ENCODE measurements at regions not wholly inside any gene's neighbourhood (a gene's known extent, or its start where the extent isn't known, plus 50 kb on each side); places are given as distances from the start of the nearest gene placed in this dataset.
"Not testable (repeated sequence)": the region's sequence is repeated elsewhere in the genome, so short reads cannot be mapped to it uniquely, and the experiment has no call there.

GRCh38 chrX:22516893-22517292, 244.2 kb downstream of the CBLL2 start:
- no peak overlapping the region for H3K4me3 ChIP-seq (ENCODE audit: low read depth, low read length)
- no peak for DNase-seq (ENCODE audit: low read depth)

- no peak for DNase-seq (ENCODE audit: low read depth)
These were observed 247.6 kb downstream of the CBLL2 start for GRCh38 chrX:22520128-22520828.

GRCh38 chrX:22526339-22526738, 253.6 kb downstream of the CBLL2 start:
- peak; percentile 52 for DNase-seq (ENCODE audit: low read depth)
- H3K4me3 ChIP-seq (ENCODE audit: low read depth, low read length): no peak overlapping the region

More at GRCh38 chrX:22520128-22520828, 247.6 kb downstream of the CBLL2 start:
- H3K4me3 ChIP-seq (ENCODE audit: low read depth, low read length): no peak overlapping the region

GRCh38 chrX:22527302-22527701, 254.6 kb downstream of the CBLL2 start:
- H3K4me3 ChIP-seq (ENCODE audit: low read depth, low read length): no peak overlapping the region
- no peak for DNase-seq (ENCODE audit: low read depth)

- no peak for DNase-seq (ENCODE audit: low read depth)
- H3K4me3 ChIP-seq (ENCODE audit: low read depth, low read length): no peak overlapping the region
These were observed 261.2 kb downstream of the CBLL2 start for GRCh38 chrX:22533898-22534297.

- H3K4me3 ChIP-seq (ENCODE audit: low read depth, low read length): no peak overlapping the region
- peak; percentile 84 for DNase-seq (ENCODE audit: low read depth)
These were observed 261.9 kb downstream of the CBLL2 start for GRCh38 chrX:22534643-22535042.

- no peak for DNase-seq (ENCODE audit: low read depth)
- no peak overlapping the region for H3K4me3 ChIP-seq (ENCODE audit: low read depth, low read length)
These were observed 264.1 kb downstream of the CBLL2 start for GRCh38 chrX:22536746-22537304.

- H3K4me3 ChIP-seq (ENCODE audit: low read depth, low read length): no peak overlapping the region
- no peak for DNase-seq (ENCODE audit: low read depth)
These were observed 265.9 kb downstream of the CBLL2 start for GRCh38 chrX:22538580-22538979.

GRCh38 chrX:22541926-22542325, 269.2 kb downstream of the CBLL2 start:
- DNase-seq (ENCODE audit: low read depth): no peak
- no peak overlapping the region for H3K4me3 ChIP-seq (ENCODE audit: low read depth, low read length)

- DNase-seq (ENCODE audit: low read depth): no peak
These were observed 269.9 kb downstream of the CBLL2 start for GRCh38 chrX:22542641-22543040.

GRCh38 chrX:22559506-22559905, 286.8 kb downstream of the CBLL2 start:
- DNase-seq (ENCODE audit: low read depth): no peak
- no peak overlapping the region for H3K4me3 ChIP-seq (ENCODE audit: low read depth, low read length)

More at GRCh38 chrX:22542641-22543040, 269.9 kb downstream of the CBLL2 start:
- no peak overlapping the region for H3K4me3 ChIP-seq (ENCODE audit: low read depth, low read length)

- DNase-seq (ENCODE audit: low read depth): no peak
- no peak overlapping the region for H3K4me3 ChIP-seq (ENCODE audit: low read depth, low read length)
These were observed 302.6 kb downstream of the CBLL2 start for GRCh38 chrX:22575161-22575845.

- DNase-seq (ENCODE audit: low read depth): peak; percentile 39
- H3K4me3 ChIP-seq (ENCODE audit: low read depth, low read length): no peak overlapping the region
These were observed 304.5 kb downstream of the CBLL2 start for GRCh38 chrX:22577181-22577580.

GRCh38 chrX:22585831-22586230, 313.1 kb downstream of the CBLL2 start:
- H3K4me3 ChIP-seq (ENCODE audit: low read depth, low read length): no peak overlapping the region

GRCh38 chrX:22589845-22590244, 317.1 kb downstream of the CBLL2 start:
- no peak overlapping the region for H3K4me3 ChIP-seq (ENCODE audit: low read depth, low read length)
- no peak for DNase-seq (ENCODE audit: low read depth)

More at GRCh38 chrX:22585831-22586230, 313.1 kb downstream of the CBLL2 start:
- DNase-seq (ENCODE audit: low read depth): no peak

- DNase-seq (ENCODE audit: low read depth): no peak
- no peak overlapping the region for H3K4me3 ChIP-seq (ENCODE audit: low read depth, low read length)
These were observed 322.1 kb downstream of the CBLL2 start for GRCh38 chrX:22594766-22595165.

- no peak overlapping the region for H3K4me3 ChIP-seq (ENCODE audit: low read depth, low read length)
- no peak for DNase-seq (ENCODE audit: low read depth)
These were observed 330.3 kb downstream of the CBLL2 start for GRCh38 chrX:22603060-22603459.

GRCh38 chrX:22609452-22609851, 336.7 kb downstream of the CBLL2 start:
- not testable (repeated sequence) for H3K4me3 ChIP-seq (ENCODE audit: low read depth, low read length); DNase-seq (ENCODE audit: low read depth)

- no peak overlapping the region for H3K4me3 ChIP-seq (ENCODE audit: low read depth, low read length)
- DNase-seq (ENCODE audit: low read depth): no peak
These were observed 344.2 kb downstream of the CBLL2 start for GRCh38 chrX:22616867-22617266.

- H3K4me3 ChIP-seq (ENCODE audit: low read depth, low read length): no peak overlapping the region
- no peak for DNase-seq (ENCODE audit: low read depth)
These were observed 354.9 kb downstream of the CBLL2 start for GRCh38 chrX:22627576-22627975.

GRCh38 chrX:22628275-22628674, 355.6 kb downstream of the CBLL2 start:
- DNase-seq (ENCODE audit: low read depth): no peak
- H3K4me3 ChIP-seq (ENCODE audit: low read depth, low read length): no peak overlapping the region
